ENCODE measurements at regions not wholly inside any gene's neighbourhood (a gene's known extent, or its start where the extent isn't known, plus 50 kb on each side); places are given as distances from the start of the nearest gene placed in this dataset.

DNA sequence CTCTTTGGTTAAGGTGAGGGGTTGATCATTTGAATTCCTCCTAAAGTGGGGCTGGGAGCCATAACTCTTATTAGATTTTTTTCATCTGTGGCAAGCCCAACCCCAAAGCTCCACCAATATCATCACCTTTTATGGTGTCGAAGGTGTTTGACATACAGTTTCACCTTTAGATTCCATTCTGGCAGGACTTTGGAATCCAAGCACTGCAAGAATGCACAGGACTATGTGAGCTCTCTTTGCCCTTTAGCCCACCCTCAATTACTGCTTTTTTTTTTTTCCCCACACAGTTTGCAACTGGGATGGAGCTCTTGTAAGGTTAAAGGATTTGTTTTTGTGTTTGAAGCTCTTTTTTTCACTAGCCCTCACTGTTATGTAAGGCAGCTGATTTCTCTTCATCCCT lies 154.0 kb upstream of the KCNJ16 start:
- no peak overlapping the region for H3K27ac Mint-ChIP-seq
- H3K4me3 Mint-ChIP-seq: no peak overlapping the region
- DNase-seq: no peak
- H3K27me3 Mint-ChIP-seq: no peaks in the 10 kb centered on the region
- ChIA-PET CTCF (no interaction called here), POLR2A (no interaction called here)
- no peaks in the 10 kb centered on the region for H3K9me3 Mint-ChIP-seq
- no peaks in the 10 kb centered on the region for H3K4me1 Mint-ChIP-seq
- no peaks in the 10 kb centered on the region for H3K36me3 Mint-ChIP-seq (ENCODE audit: low read depth)

DNA sequence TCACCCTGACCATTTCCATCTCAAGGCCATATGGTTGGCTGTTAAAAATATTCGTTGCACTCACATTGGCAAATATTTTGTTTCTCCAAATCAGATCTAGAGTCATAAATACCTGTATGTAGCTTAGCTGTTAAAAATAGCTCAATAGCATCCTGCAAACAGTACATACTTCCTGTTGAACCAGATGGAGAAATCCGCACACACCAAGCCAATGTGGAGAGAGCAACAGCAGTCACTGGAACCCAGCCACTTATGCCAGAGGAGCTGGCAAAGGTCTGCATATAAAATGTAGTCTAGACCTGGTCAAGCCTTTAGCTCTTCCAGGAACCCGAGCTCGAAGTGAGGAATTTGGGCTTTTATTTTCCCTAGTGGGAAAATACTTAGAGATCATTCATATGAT lies 146.4 kb upstream of the KCNJ16 start:
- Mint-ChIP-seq H3K27ac (no peak overlapping the region), H3K4me1 (no peaks in the 10 kb centered on the region), H3K36me3 (ENCODE audit: low read depth) (no peaks in the 10 kb centered on the region), H3K27me3 (no peaks in the 10 kb centered on the region), H3K9me3 (peaks cover 2% of the 10 kb centered on the region), H3K4me3 (no peak overlapping the region)
- DNase-seq: no peak
- ChIA-PET CTCF (no interaction called here), POLR2A (no interaction called here)

- Mint-ChIP-seq H3K9me3 (peaks cover 8% of the 10 kb centered on the region), H3K4me3 (no peak overlapping the region), H3K36me3 (ENCODE audit: low read depth) (no peaks in the 10 kb centered on the region), H3K4me1 (no peaks in the 10 kb centered on the region), H3K27ac (no peak overlapping the region), H3K27me3 (no peaks in the 10 kb centered on the region)
- ChIA-PET POLR2A (no interaction called here), CTCF (no interaction called here)
- DNase-seq: no peak
Observed at GRCh38 chr17:69936996-69937395, 138.0 kb upstream of the KCNJ16 start.

DNA sequence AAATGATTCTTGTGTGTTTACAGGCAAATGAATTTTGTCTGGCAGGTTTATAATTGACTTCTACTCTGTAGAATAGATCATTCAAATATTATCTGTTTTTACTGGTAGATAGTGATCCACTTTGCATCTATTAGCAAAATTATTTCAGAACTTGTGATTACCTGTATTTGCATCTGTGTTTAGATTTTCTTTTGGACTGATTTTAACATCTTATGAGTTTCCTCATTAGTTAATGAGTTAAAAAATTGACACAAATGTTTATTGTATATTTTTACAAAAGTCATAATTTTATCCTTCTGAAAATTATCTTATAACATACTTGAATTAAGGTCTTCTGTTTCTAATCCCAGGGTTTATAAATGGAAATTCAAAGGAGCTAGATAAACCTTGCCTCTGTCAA lies 132.0 kb upstream of the KCNJ16 start:
- H3K36me3 Mint-ChIP-seq (ENCODE audit: low read depth): no peaks in the 10 kb centered on the region

DNA sequence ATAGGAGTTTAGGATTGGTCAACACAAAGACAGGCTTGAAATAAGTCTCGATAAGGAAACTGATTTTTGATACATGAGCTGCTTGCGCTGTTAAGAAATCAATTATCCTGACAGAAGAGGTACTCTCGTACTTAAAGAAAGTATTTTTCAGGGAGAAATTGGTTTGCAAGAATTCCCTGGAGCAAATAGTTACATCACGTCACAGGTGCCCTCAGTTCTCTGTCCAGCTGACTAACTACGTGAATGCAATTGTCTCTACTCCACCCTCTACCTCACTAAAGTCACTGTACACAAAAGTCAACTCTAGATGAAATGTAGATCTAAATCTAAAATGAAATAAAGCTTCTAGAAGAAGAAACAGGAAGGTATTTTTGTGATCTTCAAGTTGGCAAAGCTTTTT lies 130.6 kb upstream of the KCNJ16 start:
- H3K4me1 Mint-ChIP-seq: no peaks in the 10 kb centered on the region
- H3K27ac Mint-ChIP-seq: no peak overlapping the region
- no peaks in the 10 kb centered on the region for H3K36me3 Mint-ChIP-seq (ENCODE audit: low read depth)
- no peak overlapping the region for H3K4me3 Mint-ChIP-seq
- ChIA-PET POLR2A (no interaction called here), CTCF (no interaction called here)
- H3K9me3 Mint-ChIP-seq: peaks cover 5% of the 10 kb centered on the region
- no peaks in the 10 kb centered on the region for H3K27me3 Mint-ChIP-seq
- no peak for DNase-seq

More for the DNA sequence above, 132.0 kb upstream of the KCNJ16 start:
- Mint-ChIP-seq H3K4me1 (no peaks in the 10 kb centered on the region), H3K27me3 (no peaks in the 10 kb centered on the region), H3K4me3 (no peak overlapping the region), H3K9me3 (peaks cover 5% of the 10 kb centered on the region), H3K27ac (no peak overlapping the region)
- POLR2A ChIA-PET: no interaction called here
- no peak for DNase-seq
- CTCF ChIA-PET: no interaction called here

GRCh38 chr17:69945698-69946185 lies 129.3 kb upstream of the KCNJ16 start:
- CTCF ChIA-PET: no interaction called here
- no peak overlapping the region for H3K4me3 Mint-ChIP-seq
- no peaks in the 10 kb centered on the region for H3K36me3 Mint-ChIP-seq (ENCODE audit: low read depth)

DNA sequence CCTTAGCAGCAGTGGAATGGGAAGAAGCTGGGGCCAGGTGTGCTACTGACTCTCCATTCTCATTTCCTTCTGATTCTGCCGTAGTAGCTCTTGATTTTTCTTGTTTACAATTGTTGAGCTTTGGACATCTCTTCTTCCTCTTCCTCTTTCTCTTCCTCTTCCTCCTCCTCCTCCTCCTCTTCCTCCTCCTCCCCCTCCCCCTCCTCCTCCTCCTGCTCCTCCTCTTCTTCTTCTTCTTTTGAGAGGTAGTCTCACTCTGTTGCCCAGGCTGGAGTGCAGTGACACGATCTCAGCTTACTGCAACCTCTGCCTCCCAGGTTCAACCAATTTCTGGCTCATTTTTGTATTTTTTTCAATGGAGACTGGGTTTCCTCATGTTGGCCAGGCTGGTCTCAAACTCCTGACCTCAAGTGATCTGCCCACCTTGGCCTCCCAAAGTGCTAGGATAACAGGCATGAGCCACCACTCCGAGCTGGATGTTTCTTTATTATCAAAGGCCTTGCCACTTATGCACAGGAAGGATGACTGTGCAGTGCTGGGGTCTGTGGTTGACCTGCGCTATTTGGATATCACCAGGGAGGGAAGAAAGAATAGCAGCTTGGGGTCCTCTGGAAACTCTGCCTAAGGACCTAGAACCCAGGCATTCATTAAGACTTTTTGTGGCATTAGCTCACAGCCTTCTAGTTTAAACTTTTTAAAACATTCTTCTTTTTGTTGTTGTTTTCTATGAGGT lies 127.8 kb upstream of the KCNJ16 start:
- no peak for DNase-seq
- ChIA-PET POLR2A (no interaction called here), CTCF (no interaction called here)
- no peaks in the 10 kb centered on the region for H3K4me1 Mint-ChIP-seq
- no peaks in the 10 kb centered on the region for H3K27me3 Mint-ChIP-seq
- no peaks in the 10 kb centered on the region for H3K36me3 Mint-ChIP-seq (ENCODE audit: low read depth)
- H3K4me3 Mint-ChIP-seq: no peak overlapping the region
- no peak overlapping the region for H3K27ac Mint-ChIP-seq
- no peaks in the 10 kb centered on the region for H3K9me3 Mint-ChIP-seq

More at GRCh38 chr17:69945698-69946185, 129.3 kb upstream of the KCNJ16 start:
- Mint-ChIP-seq H3K4me1 (no peaks in the 10 kb centered on the region), H3K9me3 (no peaks in the 10 kb centered on the region), H3K27me3 (no peaks in the 10 kb centered on the region), H3K27ac (no peak overlapping the region)
- DNase-seq: no peak
- POLR2A ChIA-PET: no interaction called here

DNA sequence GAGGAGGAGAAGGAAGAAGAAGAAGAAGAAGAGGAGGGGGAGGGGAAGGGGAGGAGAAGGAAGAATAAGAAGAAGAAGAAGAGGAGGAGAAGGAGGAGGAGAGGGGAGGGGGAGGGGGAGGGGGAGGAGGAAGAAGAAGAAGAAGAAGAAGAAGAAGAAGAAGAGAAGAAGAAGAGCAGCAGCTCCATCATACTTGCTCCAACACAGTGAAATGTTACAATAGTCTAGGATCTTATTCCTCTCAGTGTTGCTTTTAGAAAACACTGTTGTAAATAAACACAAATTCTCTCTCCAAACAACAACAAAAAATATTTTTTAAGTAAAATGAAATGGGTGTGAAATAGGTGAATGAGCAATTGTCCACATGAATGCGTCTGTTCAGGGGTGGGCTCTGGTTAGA lies 126.6 kb upstream of the KCNJ16 start:
- no peak for DNase-seq
- Mint-ChIP-seq H3K27ac (no peak overlapping the region), H3K4me3 (no peak overlapping the region), H3K9me3 (no peaks in the 10 kb centered on the region), H3K27me3 (no peaks in the 10 kb centered on the region), H3K36me3 (ENCODE audit: low read depth) (no peaks in the 10 kb centered on the region), H3K4me1 (no peaks in the 10 kb centered on the region)
- POLR2A ChIA-PET: no interaction called here
- CTCF ChIA-PET: no interaction called here

GRCh38 chr17:69949496-69949895 lies 125.5 kb upstream of the KCNJ16 start:
- CTCF ChIA-PET: no interaction called here
- Mint-ChIP-seq H3K27ac (no peak overlapping the region), H3K27me3 (no peaks in the 10 kb centered on the region), H3K9me3 (no peaks in the 10 kb centered on the region), H3K36me3 (ENCODE audit: low read depth) (no peaks in the 10 kb centered on the region), H3K4me1 (no peaks in the 10 kb centered on the region), H3K4me3 (no peak overlapping the region)
- POLR2A ChIA-PET: no interaction called here
- DNase-seq: no peak

DNA sequence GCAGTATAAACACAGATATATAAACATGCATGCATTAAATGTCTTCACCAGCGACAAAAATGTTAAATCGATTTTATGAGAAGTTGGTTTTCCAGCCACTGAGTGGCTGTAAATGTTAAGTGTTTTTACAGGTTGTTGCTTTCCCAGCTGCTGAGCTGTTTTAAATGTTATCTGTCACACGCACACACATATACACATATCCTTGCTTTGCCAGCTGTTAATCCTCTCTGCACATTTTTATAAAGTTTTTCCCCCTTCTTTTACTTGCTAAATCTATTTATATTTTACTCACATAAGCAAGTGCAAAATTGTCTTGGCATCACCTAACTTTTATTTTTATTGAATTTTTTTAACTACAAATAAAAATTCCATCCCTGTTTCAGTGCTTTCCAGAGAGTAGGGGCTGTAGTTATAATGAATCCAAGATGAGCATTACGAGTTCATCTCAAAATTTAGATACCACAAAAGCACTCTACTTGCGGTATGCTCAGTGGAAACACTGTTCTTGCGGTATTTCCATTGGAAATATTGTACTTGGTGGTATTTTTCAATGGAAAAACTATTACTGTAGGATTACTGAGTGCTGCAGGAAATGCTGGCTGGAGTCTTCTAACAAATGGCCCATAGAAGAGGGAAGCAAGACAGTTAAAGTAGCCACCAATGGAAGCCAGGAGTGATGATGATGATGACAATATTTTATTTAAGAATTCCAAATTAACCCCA lies 124.9 kb upstream of the KCNJ16 start:
- no peak overlapping the region for H3K4me3 Mint-ChIP-seq
- ChIA-PET CTCF (no interaction called here), POLR2A (no interaction called here)
- no peak for DNase-seq
- H3K4me1 Mint-ChIP-seq: no peaks in the 10 kb centered on the region
- H3K27me3 Mint-ChIP-seq: no peaks in the 10 kb centered on the region
- no peak overlapping the region for H3K27ac Mint-ChIP-seq
- no peaks in the 10 kb centered on the region for H3K9me3 Mint-ChIP-seq
- H3K36me3 Mint-ChIP-seq (ENCODE audit: low read depth): no peaks in the 10 kb centered on the region

DNA sequence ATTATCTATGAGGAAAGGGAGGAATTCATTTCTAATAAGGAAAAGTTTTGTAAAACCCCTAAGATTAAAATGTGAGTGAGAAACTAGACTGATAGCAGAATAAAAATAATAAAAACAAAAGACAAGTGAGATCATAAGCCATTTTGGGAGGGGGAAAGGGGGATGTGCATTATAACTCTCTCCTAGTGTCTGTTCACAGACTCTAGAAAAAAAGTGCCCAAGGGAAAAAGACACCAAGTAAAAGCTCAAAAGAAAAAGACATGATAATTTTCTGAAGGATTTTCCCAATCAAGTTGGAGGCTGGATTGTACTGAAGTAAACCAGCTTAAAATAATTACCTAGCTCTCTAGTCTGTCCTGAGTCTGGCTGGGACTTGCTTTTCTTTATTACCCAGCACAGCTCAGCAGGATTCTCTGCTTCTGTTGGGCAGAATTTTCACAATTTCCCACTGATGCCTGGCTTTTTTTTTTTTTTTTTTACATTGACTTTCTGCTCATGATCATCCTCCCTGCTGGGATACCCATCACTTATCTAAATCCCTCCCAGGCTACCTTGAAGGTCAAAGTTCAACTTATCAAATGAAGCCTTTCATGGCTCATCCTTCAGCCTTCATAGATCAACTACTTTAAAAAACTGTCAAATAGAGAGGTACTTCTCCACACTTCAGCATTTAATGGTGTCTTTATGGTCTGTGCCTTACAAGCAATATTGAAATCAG lies 124.2 kb upstream of the KCNJ16 start:
- no peak overlapping the region for H3K27ac Mint-ChIP-seq
- no peaks in the 10 kb centered on the region for H3K36me3 Mint-ChIP-seq (ENCODE audit: low read depth)
- no peak overlapping the region for H3K4me3 Mint-ChIP-seq
- ChIA-PET POLR2A (no interaction called here), CTCF (no interaction called here)
- H3K27me3 Mint-ChIP-seq: no peaks in the 10 kb centered on the region
- no peak for DNase-seq
- H3K4me1 Mint-ChIP-seq: no peaks in the 10 kb centered on the region
- H3K9me3 Mint-ChIP-seq: no peaks in the 10 kb centered on the region

GRCh38 chr17:69954241-69954925 lies 120.6 kb upstream of the KCNJ16 start:
- H3K9me3 Mint-ChIP-seq: peaks cover 3% of the 10 kb centered on the region
- no peak overlapping the region for H3K4me3 Mint-ChIP-seq
- H3K27me3 Mint-ChIP-seq: no peaks in the 10 kb centered on the region
- ChIA-PET CTCF (no interaction called here), POLR2A (no interaction called here)
- no peak overlapping the region for H3K27ac Mint-ChIP-seq
- H3K36me3 Mint-ChIP-seq (ENCODE audit: low read depth): no peaks in the 10 kb centered on the region
- DNase-seq: no peak
- H3K4me1 Mint-ChIP-seq: no peaks in the 10 kb centered on the region

DNA sequence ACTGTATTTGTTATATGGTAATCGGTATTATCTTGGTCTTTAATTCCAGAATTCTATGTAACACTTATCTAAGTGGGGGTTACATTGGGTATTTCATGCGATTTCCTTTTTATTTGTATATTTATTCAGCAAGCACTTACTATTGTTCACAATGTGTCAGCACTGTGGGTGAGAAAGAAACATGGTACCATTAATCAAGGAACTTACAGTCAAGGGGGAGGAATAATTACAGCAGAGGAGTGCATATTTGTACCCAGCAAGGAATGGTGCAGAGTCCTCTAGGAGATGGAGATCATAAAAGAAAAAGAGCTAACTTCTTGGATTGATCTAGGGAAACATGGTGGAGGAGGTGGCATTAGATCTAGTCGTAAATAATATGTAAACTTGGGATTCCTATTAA lies 117.0 kb upstream of the KCNJ16 start:
- Mint-ChIP-seq H3K27ac (no peak overlapping the region), H3K27me3 (no peaks in the 10 kb centered on the region), H3K9me3 (peaks cover 3% of the 10 kb centered on the region), H3K4me3 (no peak overlapping the region), H3K4me1 (no peaks in the 10 kb centered on the region), H3K36me3 (ENCODE audit: low read depth) (no peaks in the 10 kb centered on the region)
- ChIA-PET CTCF (no interaction called here), POLR2A (no interaction called here)
- DNase-seq: no peak
